Calu3 (cell line): ENCODE measurements at regions not wholly inside any gene's neighbourhood (a gene's known extent, or its start where the extent isn't known, plus 50 kb on each side); places are given as distances from the start of the nearest gene placed in this dataset.

Source experiments
- BruUV-seq: library from RNA; stranded (reverse); fragments of 400-500 nt; replicated peaks from 2 replicates; lab custom pipeline; 2021; lab: Mats Ljungman, UMichigan
- CTCF ChIA-PET: fragments of 300-600 bp; sonication (Branson Sonifier 250); formaldehyde crosslinking; loops from one replicate; lab custom pipeline; 2022; ENCODE audit warnings: antibody characterized with exemption; lab: Charles Lee
- DNase-seq: peaks from one replicate; pipeline ENCODE4 v3.0.0; 2022
- H3K27ac Mint-ChIP-seq: one replicate; pipeline ENCODE4 v1.8.0; 2022; ENCODE audit warnings: mixed read lengths; ENCODE audit not compliant: unreplicated experiment
- H3K27me3 Mint-ChIP-seq: one replicate; pipeline ENCODE4 v1.8.0; 2022; ENCODE audit warnings: mixed read lengths; ENCODE audit not compliant: unreplicated experiment
- H3K36me3 Mint-ChIP-seq: one replicate; pipeline ENCODE4 v1.8.0; 2022; ENCODE audit warnings: mild to moderate bottlenecking, moderate library complexity, mixed read lengths; ENCODE audit not compliant: insufficient read depth, unreplicated experiment
- H3K4me1 Mint-ChIP-seq: one replicate; pipeline ENCODE4 v1.8.0; 2022; ENCODE audit warnings: mild to moderate bottlenecking, low read depth, mixed read lengths; ENCODE audit not compliant: unreplicated experiment
- H3K4me3 Mint-ChIP-seq: one replicate; pipeline ENCODE4 v1.8.0; 2022; ENCODE audit warnings: mild to moderate bottlenecking, low read depth, moderate library complexity, mixed read lengths; ENCODE audit not compliant: unreplicated experiment
- H3K9me3 Mint-ChIP-seq: one replicate; pipeline ENCODE4 v1.8.0; 2022; ENCODE audit warnings: low read depth, mixed read lengths; ENCODE audit not compliant: unreplicated experiment
- CTCF ChIP-seq: fragments of 200-600 bp; IDR thresholded peaks from one replicate; pipeline ENCODE4 v1.8.0; 2022; ENCODE audit warnings: antibody characterized with exemption; ENCODE audit not compliant: unreplicated experiment
- intact Hi-C: fragments of 100-400 bp; cut with micrococcal nuclease; formaldehyde crosslinking; loops from one replicate; pipeline ENCODE4 v1.10.0; 2022; ENCODE audit not compliant: unreplicated experiment

GRCh38 chr4:110876866-110877265 lies 254.0 kb upstream of the PITX2 start:
- no peaks in the 10 kb centered on the region for H3K36me3 Mint-ChIP-seq
- no peak for TF ChIP-seq CTCF
- no TSS peak for BruUV-seq
- H3K4me1 Mint-ChIP-seq = peaks cover 12% of the 10 kb centered on the region
- H3K27ac Mint-ChIP-seq = no peak overlapping the region
- intact Hi-C loops = no loop called here
- no peak overlapping the region for H3K4me3 Mint-ChIP-seq
- CTCF ChIA-PET = no interaction called here
- no peak for DNase-seq
- H3K27me3 Mint-ChIP-seq = no peaks in the 10 kb centered on the region
- peaks cover 2% of the 10 kb centered on the region for H3K9me3 Mint-ChIP-seq

GRCh38 chr4:110877778-110878370 lies 255.0 kb upstream of the PITX2 start:
- peaks cover 2% of the 10 kb centered on the region for H3K9me3 Mint-ChIP-seq
- CTCF ChIA-PET = interaction anchor here (0.6 kb wide), 1 partner anchor 211 kb away, joined by 3 read pairs; no protein-coding TSS in a partner anchor
- no peak overlapping the region for H3K4me3 Mint-ChIP-seq
- no TSS peak for BruUV-seq
- intact Hi-C loops = no loop called here
- TF ChIP-seq CTCF = no peak
- no peaks in the 10 kb centered on the region for H3K36me3 Mint-ChIP-seq
- H3K27ac Mint-ChIP-seq = peak overlapping the region; percentile 56
- DNase-seq = no peak
- peaks cover 12% of the 10 kb centered on the region for H3K4me1 Mint-ChIP-seq
- H3K27me3 Mint-ChIP-seq = no peaks in the 10 kb centered on the region

DNA sequence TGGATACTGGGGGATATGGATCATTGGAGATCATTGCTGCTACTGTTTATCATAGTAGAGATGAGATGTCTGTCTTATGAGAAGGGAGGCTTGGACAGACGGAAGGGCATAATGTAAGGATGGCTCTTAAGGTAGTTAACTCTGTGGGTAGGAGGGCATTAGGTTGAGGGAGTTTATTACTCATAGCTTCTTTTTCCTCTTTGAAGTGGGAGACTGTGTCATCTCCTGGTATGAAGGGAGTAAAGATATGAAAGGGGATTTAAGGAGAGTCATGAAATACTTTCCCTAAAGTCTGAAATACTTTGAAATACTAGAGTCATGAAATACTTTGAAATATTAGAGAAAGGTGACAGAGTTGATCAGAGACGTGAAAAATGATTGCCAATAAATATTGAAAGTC lies 255.5 kb upstream of the PITX2 start:
- BruUV-seq = no TSS peak
- Mint-ChIP-seq H3K36me3 (no peaks in the 10 kb centered on the region), H3K4me3 (no peak overlapping the region), H3K4me1 (peaks cover 12% of the 10 kb centered on the region), H3K9me3 (peaks cover 2% of the 10 kb centered on the region), H3K27me3 (no peaks in the 10 kb centered on the region), H3K27ac (peak overlapping the region; percentile 56)
- TF ChIP-seq CTCF = no peak
- CTCF ChIA-PET = interaction anchor here (0.6 kb wide), 1 partner anchor 212 kb away, joined by 3 read pairs; no protein-coding TSS in a partner anchor
- intact Hi-C loops = no loop called here
- DNase-seq = no peak

- BruUV-seq = no TSS peak
- DNase-seq = no peak
- Mint-ChIP-seq H3K4me3 (no peak overlapping the region), H3K4me1 (peaks cover 12% of the 10 kb centered on the region), H3K27me3 (no peaks in the 10 kb centered on the region), H3K9me3 (peaks cover 2% of the 10 kb centered on the region), H3K27ac (no peak overlapping the region), H3K36me3 (no peaks in the 10 kb centered on the region)
- no peak for TF ChIP-seq CTCF
- intact Hi-C loops = no loop called here
- CTCF ChIA-PET = no interaction called here
Measured at GRCh38 chr4:110878956-110879355, 256.1 kb upstream of the PITX2 start.
